Frontal cortex (tissue), 3 donors: ENCODE measurements at regions not wholly inside any gene's neighbourhood (a gene's known extent, or its start where the extent isn't known, plus 50 kb on each side); places are given as distances from the start of the nearest gene placed in this dataset.
"Not testable (repeated sequence)": the region's sequence is repeated elsewhere in the genome, so short reads cannot be mapped to it uniquely, and the experiment has no call there.

Experiments used
- DNase-seq, 2 donors: peaks; one replicate each; pipeline ENCODE4 v3.0.0; 2012; ENCODE audit warnings: low spot score in 2 of 2
- FAIRE-seq: peaks from 2 replicates; lab custom pipeline; 2012; peaks lifted over from hg19 to GRCh38; lab: Jason Lieb, UNC
- donor health status: control.
- donor health status: control.
- donor health status: control.

- DNase-seq (no peak), FAIRE-seq (no peak)
These were observed 626.5 kb upstream of the NRSN1 start for GRCh38 chr6:23499549-23499948.

- DNase-seq = no peak
- no peak for FAIRE-seq
These were observed 622.8 kb upstream of the NRSN1 start for GRCh38 chr6:23503173-23503572.

DNA sequence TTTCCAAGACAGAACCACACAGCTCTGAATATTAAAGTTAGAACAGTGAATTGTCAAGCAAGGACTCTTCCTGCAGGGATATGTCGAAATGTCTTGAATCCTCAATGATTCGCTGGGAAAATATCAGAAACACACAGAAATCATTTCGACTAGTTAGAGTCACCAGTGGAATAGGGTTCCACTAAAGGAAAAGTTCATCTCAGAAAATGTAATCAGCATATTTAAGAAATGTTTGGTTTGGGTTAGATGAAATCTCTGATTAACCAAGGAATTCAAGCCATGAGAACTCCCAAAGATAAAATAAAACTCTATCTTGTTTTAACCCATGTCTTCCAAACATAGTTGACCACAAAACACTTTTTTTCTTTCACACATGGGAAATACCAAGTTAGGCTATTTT lies 621.0 kb upstream of the NRSN1 start:
- no peak for FAIRE-seq
- no peak for DNase-seq

DNA sequence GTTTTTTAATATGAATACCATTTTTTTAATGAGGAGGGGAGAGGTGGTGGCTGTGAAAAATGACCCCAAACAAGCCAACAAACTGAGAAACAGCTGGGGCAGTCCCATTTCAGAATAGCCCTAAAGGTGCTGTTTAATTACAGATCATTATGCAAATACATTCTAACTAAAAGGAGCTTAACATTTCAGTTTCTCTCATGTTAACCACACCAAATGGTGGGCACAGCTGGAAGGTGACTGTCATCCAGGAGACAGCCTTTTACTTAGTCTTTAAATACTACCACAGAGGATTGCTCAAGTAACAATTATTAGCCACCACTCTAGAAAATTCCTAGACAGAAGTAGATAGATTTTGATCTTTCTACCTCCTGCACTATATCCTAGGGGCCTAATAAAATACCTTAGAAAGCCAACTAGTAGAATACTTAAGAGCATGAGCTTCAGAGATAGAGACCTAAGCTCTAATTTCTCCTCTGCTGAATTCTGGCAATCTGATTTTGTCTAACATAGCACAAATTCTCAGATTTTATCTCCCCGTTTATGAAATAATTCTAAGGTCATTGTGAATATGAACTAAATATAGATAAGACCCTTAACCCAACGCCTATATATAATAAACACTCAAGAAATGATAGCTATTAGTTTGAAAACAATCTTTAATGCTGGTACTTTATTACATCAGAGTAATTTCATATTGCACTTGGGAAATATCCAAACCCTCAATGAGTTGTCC lies 615.1 kb upstream of the NRSN1 start:
- FAIRE-seq (no peak), DNase-seq (no peak)

DNA sequence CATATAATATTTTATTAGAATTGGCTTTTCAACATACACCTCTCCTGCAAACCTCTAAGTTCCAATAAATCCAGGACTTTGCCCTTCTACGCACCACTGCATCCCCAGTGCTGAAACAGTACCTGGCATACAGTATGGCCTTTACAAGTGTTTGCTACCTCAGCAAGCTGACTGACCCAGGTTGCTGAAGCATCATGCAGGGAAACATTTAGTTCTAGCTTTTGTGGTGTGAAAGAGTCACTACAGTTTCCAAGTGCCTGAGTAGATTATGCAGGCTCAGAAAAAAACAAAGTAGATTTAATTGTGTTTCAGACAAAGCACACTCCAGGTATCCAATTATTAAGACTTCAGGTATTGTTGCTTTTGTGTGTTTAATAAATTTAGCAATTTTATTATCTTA lies 614.2 kb upstream of the NRSN1 start:
- DNase-seq (no peak), FAIRE-seq (no peak)

DNA sequence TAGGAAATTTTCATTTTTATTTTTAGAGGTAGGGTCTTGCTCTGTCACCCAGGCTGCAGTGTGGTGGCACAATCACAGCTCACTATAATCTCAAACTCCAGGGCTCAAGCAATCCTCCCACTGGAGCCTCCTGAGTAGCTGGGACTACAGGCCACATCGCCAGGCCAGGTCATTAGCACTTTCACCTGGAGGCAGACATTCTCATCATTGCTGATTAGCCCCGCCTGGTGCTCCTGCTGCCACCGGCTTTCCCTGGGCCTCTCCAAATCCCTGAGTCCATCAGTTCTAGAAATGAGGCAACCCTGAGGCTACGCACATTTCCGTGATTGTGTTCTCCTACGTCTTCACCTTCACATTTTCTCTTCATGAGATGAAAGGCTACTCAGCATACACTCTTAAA lies 607.7 kb upstream of the NRSN1 start:
- DNase-seq (no peak), FAIRE-seq (no peak)

- DNase-seq = no peak
- no peak for FAIRE-seq
These were observed 603.0 kb upstream of the NRSN1 start for GRCh38 chr6:23522792-23523547.

DNA sequence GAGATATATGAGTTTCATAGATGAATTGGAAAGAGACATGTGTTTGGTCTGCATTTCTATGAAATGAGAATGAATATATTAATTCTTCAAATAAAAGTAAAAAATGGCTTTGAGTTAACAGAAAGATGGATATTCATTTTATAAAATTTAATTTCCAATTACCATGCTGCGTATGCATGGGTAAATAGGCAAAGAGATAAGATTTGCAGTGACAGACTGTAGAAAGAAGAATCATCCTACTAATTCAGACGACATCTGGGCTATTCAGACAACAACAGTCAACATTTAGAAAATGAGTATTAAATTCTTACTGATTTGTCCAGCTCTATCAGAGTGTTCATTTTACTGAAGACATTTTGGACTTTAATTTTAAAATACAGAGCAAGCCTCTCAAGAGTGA lies 602.2 kb upstream of the NRSN1 start:
- no peak for DNase-seq
- no peak for FAIRE-seq

- DNase-seq (no peak), FAIRE-seq (no peak)
These were observed 601.5 kb upstream of the NRSN1 start for GRCh38 chr6:23524548-23524947.

DNA sequence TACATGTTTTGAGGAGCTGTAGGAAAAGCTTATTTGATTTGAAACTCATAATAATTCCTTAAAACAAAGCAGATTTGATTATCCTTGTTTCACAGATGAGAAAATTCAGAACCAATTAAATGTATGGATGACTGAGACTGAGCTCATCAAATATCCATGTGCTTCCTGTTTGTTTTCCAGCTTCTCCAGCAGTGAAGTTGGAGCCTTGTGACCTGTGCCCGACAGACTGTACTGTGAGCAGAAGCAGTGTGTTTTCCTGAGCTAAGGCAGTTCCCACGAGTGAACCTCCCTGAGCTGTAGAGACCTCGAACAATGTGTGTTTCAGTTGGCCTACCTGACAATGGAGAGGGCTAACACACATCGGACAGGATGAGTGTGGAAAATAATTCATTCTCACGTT lies 599.5 kb upstream of the NRSN1 start:
- no peak for DNase-seq
- FAIRE-seq = no peak

GRCh38 chr6:23529902-23530301 lies 596.1 kb upstream of the NRSN1 start:
- DNase-seq (no peak), FAIRE-seq (no peak)

DNA sequence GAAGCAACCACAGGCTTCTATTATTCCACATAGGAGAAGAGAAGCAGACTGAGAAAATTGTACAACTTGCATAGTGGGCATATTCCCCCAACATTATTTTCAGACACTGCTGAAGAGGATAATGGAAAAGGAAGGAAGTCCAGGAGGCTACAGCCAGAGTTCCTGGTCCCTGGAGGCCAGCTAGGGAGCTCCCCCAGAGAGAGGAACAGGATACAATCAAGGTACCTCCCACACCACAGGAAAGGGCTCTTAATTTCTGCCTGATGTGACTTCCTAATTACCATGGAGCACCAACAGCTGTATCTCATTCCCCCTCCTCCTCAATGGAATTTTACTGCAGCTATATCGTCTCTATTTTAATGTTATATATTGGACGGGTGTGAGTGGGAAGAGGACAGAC lies 594.3 kb upstream of the NRSN1 start:
- FAIRE-seq = no peak
- DNase-seq = no peak

GRCh38 chr6:23532227-23532626 lies 593.8 kb upstream of the NRSN1 start:
- DNase-seq (no peak), FAIRE-seq (no peak)

DNA sequence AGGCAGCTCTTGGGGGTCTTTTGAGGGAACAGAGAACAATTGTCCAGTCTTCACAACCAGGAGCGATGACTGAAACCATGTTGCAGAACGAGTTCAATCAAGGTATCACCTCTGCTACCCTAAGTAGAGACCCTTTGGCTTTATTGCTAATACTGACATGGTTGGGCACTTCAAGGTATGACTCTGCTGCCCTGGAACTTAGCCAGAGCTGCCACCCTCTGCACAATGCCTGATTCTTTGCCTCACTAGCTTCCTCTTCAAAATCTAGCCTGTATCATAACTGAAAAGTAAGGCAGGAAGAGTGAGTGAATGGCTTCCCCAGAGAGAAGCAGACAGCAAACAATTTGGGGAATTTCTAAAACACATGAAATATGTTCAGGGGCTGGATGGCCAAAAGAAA lies 592.7 kb upstream of the NRSN1 start:
- no peak for FAIRE-seq

GRCh38 chr6:23533944-23534343 lies 592.1 kb upstream of the NRSN1 start:
- FAIRE-seq (no peak), DNase-seq (no peak)

More for the DNA sequence above, 592.7 kb upstream of the NRSN1 start:
- DNase-seq = no peak

GRCh38 chr6:23534351-23534750 lies 591.7 kb upstream of the NRSN1 start:
- FAIRE-seq = no peak
- DNase-seq = no peak

GRCh38 chr6:23535101-23535500 lies 590.9 kb upstream of the NRSN1 start:
- DNase-seq (no peak), FAIRE-seq (no peak)

DNA sequence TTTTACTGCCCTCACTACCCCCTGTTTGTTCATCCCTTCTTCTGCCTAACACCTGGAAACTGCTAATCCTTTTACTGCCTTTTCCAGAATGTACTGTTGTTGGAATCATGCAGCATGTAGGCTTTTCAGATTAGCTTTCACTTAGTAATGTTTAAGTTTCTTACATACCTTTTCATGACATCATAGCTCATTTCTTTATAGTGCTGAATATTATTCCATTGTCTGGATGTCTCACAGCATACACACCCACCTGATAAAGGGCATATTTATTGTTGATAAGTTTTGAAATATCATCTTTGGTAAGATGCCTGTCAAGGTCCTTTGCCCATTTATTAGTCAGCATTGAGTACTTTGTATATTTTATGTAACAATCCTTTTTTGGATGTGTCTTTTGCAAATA lies 588.2 kb upstream of the NRSN1 start:
- no peak for DNase-seq
- FAIRE-seq = no peak

- FAIRE-seq (no peak), DNase-seq (no peak)
These were observed 578.2 kb upstream of the NRSN1 start for GRCh38 chr6:23547851-23548250.

DNA sequence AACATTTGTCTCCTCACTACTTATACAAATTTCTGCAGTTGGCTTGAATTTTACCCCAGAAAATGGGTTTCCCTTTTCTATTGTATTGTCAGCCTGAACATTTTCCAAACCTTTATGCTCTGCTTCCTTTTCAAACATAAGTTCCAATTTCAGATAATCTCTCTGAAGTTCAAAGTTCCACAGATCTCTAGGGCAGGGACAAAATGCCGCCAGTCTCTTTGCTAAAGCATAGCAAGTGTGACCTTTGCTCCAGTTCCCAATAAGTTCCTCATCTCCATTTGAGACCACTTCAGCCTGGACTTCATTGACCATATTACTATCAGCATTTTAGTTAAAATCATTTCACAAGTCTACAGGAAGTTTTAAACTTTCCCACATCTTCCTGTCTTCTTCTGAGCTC lies 571.1 kb upstream of the NRSN1 start:
- not testable (repeated sequence) for DNase-seq, FAIRE-seq

GRCh38 chr6:23559587-23560343 lies 566.2 kb upstream of the NRSN1 start:
- no peak for DNase-seq
- FAIRE-seq = no peak
